ENCODE measurements at regions not wholly inside any gene's neighbourhood (a gene's known extent, or its start where the extent isn't known, plus 50 kb on each side); places are given as distances from the start of the nearest gene placed in this dataset.

DNA sequence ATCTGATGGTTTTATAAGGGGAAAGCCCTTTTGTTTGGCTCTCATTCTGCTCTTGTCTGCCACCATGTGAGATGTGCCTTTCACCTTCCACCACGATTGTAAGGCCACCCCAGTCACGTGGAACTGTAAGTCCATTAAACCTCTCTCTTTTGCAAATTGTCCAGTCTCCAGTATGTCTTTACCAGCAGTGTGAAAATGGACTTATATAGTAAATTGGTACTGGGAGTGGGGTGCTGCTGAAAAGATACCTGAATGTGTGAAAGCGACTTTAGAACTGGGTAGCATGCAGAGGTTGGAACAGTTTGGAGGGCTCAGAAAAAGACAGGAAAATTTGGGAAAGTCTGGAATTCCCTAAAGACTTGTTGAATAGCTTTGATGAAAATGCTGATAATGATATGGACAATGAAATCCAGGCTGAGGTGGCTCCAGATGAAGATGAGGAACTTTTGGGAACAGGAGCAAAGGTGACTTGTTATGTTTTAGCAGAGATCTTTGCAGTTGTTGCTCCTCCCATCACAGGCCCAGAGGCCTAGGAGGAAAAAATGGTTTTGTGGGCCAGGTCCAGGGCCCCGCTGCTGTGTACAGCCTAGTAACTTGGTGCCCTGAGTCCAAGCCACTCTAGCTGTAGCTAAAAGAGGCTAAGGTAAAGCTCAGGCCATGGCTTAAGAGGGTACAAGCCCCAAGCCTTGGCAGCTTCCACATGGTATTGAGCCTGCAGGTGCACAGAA is 275.7 kb upstream of the NPSR1 start:
- TF ChIP-seq EZH2phosphoT487 (IDR thresholded peaks at IDR 0.05; ENCODE audit: borderline replicate concordance, low read length) (no peak), CTCF (conservative IDR thresholded peaks at IDR 0.05; ENCODE audit: low read depth, low read length) (no peak)

Data from PC-3 (cell line).